ENCODE measurements at regions not wholly inside any gene's neighbourhood (a gene's known extent, or its start where the extent isn't known, plus 50 kb on each side); places are given as distances from the start of the nearest gene placed in this dataset.

DNA sequence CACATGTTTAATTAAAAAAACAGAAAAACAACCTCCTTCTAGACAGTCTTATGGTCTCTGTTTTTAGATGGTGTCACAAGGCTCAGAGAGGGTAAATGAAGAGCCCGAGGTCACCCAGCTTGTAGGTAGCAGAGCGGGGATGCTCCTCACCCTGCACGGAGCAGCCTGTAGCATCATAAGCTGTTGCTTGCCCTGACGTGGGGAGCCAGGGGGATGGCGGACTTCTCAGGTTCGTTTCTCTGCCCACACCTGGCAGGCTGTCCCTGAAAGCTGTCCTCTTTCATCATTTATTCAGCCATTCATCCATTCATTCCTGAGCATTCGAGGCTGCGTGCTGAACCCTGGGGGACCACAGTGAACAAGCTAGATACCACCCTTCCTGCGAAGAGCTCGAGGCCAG, 75.7 kb upstream of the KSR1 start:
- TF ChIP-seq CTCF (IDR thresholded peaks at IDR 0.05) (no peak), POLR2A (IDR thresholded peaks at IDR 0.05) (no peak), POLR2AphosphoS5 (IDR thresholded peaks at IDR 0.05) (no peak), EP300 (IDR thresholded peaks at IDR 0.05) (no peak)

Data from gastroesophageal sphincter (tissue), 3 donors.